HG03460 (cell line): ENCODE measurements at regions not wholly inside any gene's neighbourhood (a gene's known extent, or its start where the extent isn't known, plus 50 kb on each side); places are given as distances from the start of the nearest gene placed in this dataset.
"Not testable (repeated sequence)": the region's sequence is repeated elsewhere in the genome, so short reads cannot be mapped to it uniquely, and the experiment has no call there.

Experiments
- ATAC-seq: cut with Tn5 transposase; IDR thresholded peaks from one replicate; pipeline ENCODE4 v1.9.1; 2021; ENCODE audit not compliant: unreplicated experiment

GRCh38 chr3:162602619-162603018 is 1106.0 kb downstream of the OTOL1 start:
- no peak for ATAC-seq

DNA sequence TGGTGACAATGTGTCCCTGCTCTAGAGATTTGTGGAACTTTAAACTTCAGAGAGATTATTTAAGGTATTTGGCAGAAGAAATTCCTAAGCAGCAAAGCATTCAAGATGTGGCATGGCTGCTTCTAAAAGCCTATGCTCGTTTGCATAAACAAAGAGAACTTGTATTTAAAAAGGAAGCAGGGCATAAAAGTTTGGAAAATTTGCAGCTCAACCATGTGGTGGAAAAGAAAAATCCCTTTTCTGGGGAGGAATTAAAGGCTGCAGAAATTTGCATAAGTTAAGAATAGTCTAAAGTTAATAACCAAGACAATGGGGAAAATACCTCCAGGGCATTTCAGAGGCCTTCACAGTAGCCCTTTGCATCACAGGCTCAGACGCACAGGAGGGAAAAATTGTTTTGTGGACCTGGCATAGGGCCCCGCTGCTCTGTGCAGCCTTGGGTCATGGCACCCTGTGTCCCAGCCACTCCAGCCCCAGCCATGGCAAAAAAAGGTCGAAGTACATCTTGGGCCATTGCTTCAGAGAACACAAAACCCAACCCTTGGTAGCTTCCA is 1109.1 kb downstream of the OTOL1 start:
- no peak for ATAC-seq

DNA sequence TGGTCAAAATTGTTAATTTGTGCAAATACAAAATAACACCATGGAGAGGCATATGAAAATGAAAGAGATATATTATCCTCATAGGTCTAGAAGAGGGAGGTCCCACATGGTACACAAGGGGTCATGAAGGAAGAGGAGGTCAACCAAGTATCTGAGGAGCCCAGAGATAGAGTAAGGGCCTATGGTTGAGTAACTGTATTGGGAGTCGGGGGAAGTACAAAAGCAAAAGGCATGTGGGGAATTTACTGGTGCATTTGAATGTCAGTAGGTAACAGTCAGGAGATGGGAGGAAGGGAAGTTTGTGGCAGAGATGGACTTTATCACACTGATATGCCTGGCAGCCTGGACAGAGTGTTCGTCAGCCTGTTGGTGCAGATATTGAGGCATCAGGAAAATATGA is 1113.7 kb downstream of the OTOL1 start:
- ATAC-seq: no peak

DNA sequence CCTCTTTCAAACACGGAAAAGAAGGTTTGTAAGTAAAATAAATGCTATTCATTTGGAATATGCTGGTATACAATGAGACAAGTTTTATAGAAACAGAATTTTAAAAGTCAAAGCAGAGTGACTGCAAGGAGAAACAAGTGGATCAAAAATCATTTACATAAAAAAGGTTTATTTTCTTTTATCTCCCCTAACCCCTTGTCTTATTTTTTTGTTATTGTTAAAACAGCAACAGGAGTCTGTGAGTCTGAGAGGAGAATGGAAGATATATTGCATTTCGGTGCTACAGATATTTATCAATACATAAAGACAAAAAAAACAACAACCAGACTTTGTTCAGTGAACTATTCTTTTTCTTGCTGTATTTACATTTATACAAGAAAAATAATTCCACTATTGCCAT is 1116.4 kb downstream of the OTOL1 start:
- ATAC-seq: no peak

DNA sequence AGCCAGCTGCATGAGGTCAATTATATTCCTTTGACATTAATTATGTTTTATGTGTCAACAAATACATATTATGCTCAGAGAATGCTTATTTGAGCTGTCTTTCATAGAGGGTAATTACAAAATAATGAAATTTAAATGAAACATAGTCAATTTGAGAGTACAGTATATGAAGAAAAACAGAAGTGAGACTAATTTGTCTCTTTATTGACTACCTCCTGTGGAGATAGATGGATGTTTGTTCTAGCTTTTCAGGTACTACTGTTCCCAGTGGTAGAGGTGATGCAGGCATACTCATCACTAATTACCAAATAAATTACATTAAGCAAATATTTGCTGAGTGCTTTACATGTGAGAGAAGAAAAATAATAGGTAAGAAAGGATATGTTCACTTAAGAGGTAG is 1129.6 kb downstream of the OTOL1 start:
- ATAC-seq: no peak

- no peak for ATAC-seq
These were observed 1131.9 kb downstream of the OTOL1 start for GRCh38 chr3:162628531-162628930.

DNA sequence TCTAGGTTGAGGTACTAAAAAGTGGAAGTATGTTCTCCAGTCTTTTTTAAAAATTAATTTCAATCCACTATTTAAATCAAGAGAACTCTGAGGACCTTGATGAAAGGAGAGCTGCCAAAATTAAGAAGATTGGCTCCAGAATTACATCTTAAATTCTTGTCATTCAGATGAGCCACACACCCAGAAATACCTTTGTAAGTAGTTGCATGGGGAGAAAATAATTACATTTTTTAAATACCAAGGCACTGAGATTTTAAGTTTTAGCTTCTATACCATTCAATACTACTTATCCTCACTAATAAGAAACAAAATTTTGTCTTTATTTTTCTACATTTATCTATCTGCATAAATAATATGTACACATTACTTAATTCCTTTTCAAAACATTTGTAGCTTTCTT is 1132.8 kb downstream of the OTOL1 start:
- ATAC-seq: no peak

GRCh38 chr3:162632672-162633071 is 1136.1 kb downstream of the OTOL1 start:
- ATAC-seq: no peak

DNA sequence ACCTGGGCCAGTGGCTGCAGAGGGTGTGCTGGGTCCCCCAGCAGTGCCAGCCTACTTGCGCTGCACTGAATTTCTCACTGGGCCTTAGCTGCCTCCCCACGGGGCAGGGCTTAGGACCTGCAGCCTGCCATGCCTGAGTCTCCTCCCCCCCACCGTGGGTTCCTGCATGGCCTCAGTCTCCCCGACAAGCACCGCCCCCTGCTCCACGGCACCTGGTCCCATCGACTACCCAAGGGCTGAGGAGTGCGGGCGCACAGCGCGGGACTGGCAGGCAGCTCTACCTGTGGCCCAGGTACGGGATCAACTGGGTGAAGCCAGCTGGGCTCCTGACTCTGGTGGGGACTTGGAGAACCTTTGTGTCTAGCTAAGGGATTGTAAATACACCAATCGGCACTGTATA is 1143.6 kb downstream of the OTOL1 start:
- ATAC-seq: not testable (repeated sequence)

DNA sequence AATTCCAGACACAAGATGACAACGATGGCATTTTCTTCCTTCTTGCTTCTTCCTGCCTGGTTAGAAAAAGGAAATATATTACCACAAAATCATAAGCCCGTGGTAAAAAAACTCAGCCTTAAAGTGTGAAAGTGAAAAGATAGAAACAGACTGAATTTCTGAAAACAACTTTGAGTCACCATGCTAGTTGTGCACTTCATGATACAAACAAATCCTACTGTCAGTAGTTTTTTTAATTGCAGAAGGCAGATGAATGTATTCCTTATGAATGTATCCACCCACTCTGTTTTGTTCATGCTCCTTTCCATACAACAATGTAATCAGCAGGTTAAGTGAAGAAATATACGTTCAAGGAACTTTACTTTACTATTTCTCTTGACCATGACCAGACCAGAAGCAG is 1144.7 kb downstream of the OTOL1 start:
- ATAC-seq: no peak

- no peak for ATAC-seq
These were observed 1145.3 kb downstream of the OTOL1 start for GRCh38 chr3:162641907-162642306.

DNA sequence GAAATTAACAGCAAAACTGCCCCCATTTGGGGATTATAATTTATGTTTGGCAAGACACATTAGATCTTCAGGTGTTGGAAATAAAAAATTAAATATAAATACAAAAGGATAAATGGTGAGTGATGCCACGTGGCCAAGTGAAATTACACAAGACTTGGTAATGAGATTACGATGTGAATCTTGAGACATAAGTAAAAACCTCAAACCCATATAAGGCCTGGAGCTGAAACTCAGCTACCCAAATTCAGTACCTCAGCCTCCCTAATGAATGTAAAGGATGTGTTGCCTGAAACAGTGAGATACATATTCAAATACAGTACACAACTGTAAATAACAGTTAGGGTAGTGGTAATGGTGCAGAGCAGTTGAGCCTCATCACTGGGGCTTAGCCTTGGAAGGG is 1146.6 kb downstream of the OTOL1 start:
- ATAC-seq: no peak

GRCh38 chr3:162647321-162647720 is 1150.7 kb downstream of the OTOL1 start:
- no peak for ATAC-seq

DNA sequence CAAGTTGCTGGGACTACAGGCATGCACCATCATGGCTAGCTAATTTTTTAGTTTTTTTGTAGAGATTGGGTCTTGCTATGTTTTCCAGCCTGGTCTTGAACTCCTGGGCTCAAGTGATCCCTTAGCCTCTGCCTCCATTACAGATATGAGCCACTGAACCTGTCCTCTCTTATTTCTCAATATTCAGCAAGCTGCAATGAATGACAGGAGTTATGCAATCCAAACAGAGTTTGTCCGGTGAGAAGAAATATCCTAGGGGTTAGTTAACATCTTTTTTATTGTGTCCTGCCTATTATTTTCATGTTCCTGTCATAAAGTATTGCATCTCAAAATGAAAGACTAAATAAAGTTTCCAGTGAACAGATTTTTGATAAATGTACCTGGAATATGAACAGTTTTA is 1161.4 kb downstream of the OTOL1 start:
- ATAC-seq: no peak

GRCh38 chr3:162665684-162666391 is 1169.2 kb downstream of the OTOL1 start:
- no peak for ATAC-seq

GRCh38 chr3:162666835-162667234 is 1170.2 kb downstream of the OTOL1 start:
- no peak for ATAC-seq

GRCh38 chr3:162670181-162670580 is 1173.6 kb downstream of the OTOL1 start:
- ATAC-seq: no peak

DNA sequence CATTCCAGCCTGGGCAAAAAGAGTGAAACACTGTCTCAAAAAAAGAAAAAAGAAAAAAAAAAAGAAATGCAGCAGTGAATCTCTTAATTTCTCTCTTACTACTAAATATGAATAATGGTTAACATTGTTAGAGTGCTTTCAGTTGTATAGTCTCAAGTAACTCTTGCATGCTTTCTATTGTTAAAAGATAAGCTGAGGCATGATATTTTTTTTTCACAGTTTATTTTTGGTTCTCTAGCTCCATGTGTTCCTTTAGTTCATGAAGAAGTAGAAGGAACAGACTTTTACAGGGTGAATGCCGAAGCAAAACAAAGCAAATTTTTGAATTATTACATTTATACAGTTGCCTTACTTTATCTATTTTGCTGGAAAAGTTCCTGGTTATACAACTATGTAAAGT is 1180.9 kb downstream of the OTOL1 start:
- no peak for ATAC-seq

DNA sequence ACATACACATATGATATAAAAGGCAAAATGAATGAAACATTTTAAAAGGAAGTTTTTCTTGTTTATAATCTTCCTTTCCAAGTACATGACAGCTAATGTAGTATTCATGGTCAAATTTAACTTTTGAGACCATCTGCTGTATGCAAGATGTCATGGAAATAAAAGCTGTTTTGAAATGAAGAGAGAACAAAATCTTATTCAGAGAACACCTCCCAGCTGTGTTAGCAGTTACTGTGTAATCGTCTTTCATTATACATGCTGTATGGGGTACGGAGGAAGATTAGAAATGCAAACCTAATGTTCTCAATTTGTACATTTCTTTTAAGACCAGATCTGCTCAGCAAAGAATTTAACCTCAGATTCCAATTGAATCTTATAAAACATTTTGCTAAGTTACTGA is 1182.3 kb downstream of the OTOL1 start:
- no peak for ATAC-seq

DNA sequence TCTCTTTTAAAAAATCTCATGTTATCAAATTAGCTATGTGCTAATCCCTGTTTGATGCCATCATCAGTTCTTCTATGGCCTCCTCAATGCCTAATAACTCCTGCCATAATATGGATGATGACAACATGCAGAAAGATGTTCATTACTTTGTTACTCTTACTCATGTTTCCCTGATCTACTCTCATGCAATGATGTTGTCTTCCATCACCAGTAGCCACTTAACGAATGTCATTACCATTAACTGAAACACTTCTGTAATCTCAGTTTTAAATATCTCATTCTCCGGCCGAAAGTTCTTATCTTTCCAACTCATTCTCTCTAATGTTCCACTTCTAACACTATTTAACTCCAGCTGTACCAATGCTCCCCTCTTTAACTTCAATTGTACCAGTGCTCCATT is 1187.7 kb downstream of the OTOL1 start:
- ATAC-seq: no peak

GRCh38 chr3:162699291-162699690 is 1202.7 kb downstream of the OTOL1 start:
- no peak for ATAC-seq

GRCh38 chr3:162701211-162701610 is 1204.6 kb downstream of the OTOL1 start:
- ATAC-seq: no peak

- no peak for ATAC-seq
These were observed 1206.3 kb downstream of the OTOL1 start for GRCh38 chr3:162702768-162703385.
